ENCODE measurements at regions not wholly inside any gene's neighbourhood (a gene's known extent, or its start where the extent isn't known, plus 50 kb on each side); places are given as distances from the start of the nearest gene placed in this dataset.

DNA sequence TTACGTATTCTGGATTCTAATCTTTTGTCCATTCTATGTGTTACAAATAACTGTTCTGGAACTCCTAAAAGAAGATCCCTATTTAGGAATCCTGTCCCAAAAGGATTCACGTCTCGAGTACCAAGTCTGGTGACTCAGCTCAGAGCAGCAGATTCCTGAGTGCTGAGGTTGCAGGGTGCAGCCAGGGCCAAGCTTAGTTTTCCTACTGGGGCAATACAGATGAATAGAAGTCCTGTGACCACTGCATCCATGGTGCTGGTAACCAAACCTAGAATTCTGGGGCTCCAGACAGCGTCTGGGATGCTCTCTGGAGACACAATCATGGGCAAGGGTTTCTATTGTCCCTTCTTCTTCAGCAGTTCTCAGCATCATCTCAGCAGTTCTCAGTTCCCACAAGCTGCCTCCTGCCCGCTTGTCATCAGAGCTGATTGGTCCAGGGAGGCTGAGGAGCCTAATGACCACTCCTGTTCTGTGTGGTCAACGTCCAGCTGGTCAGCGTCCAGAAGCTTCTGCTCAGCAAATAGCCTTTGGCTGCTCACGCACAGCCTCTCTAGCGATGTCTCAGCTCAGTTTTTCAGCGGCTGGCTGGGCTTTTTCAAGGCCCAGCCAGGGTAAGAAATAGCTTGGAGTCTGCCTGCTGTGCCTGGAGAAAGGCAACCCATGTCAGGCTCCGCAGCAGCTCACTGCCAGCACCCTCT is 50.4 kb upstream of the C7orf33 start:
- no peak for TF ChIP-seq POLR2AphosphoS5 (IDR thresholded peaks at IDR 0.05)
- TF ChIP-seq, protein P1, sequence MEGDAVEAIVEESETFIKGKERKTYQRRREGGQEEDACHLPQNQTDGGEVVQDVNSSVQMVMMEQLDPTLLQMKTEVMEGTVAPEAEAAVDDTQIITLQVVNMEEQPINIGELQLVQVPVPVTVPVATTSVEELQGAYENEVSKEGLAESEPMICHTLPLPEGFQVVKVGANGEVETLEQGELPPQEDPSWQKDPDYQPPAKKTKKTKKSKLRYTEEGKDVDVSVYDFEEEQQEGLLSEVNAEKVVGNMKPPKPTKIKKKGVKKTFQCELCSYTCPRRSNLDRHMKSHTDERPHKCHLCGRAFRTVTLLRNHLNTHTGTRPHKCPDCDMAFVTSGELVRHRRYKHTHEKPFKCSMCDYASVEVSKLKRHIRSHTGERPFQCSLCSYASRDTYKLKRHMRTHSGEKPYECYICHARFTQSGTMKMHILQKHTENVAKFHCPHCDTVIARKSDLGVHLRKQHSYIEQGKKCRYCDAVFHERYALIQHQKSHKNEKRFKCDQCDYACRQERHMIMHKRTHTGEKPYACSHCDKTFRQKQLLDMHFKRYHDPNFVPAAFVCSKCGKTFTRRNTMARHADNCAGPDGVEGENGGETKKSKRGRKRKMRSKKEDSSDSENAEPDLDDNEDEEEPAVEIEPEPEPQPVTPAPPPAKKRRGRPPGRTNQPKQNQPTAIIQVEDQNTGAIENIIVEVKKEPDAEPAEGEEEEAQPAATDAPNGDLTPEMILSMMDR (IDR thresholded peaks at IDR 0.05): no peak
